Right lobe of liver (tissue), 6 donors: ENCODE measurements at regions not wholly inside any gene's neighbourhood (a gene's known extent, or its start where the extent isn't known, plus 50 kb on each side); places are given as distances from the start of the nearest gene placed in this dataset.

ENCODE experiments used
- ATAC-seq, 4 donors: fragments of 200-7000 bp; cut with Tn5 transposase; one replicate each; pipeline ENCODE4 v1.9.1; 2020; ENCODE audit warnings: mild to moderate bottlenecking in 4 of 4, moderate library complexity in 4 of 4
- DNase-seq, 3 donors: peaks; one replicate each; pipeline ENCODE4 v3.0.0-alpha.2; 2020
- H3K27ac ChIP-seq, 3 donors: fragments of 200-600 bp; one replicate each; pipeline ENCODE4 v1.8.0; 2022
- H3K27me3 ChIP-seq, 2 donors: fragments of 200-600 bp; one replicate each; pipeline ENCODE4 v1.8.0; 2022
- H3K36me3 ChIP-seq, 4 donors: fragments of 200-600 bp; sonication (generic) in 1 of 4; one replicate each; pipeline versions ENCODE4 v1.5.1 to v1.8.0; 2017 to 2022; ENCODE audit warnings: control low read depth in 1 of 4
- H3K4me1 ChIP-seq, 4 donors: fragments of 200-600 bp; sonication (generic) in 1 of 4; one replicate each; pipeline versions ENCODE4 v1.5.1 to v1.8.0; 2017 to 2022; ENCODE audit warnings: control low read depth in 1 of 4
- H3K4me3 ChIP-seq, 3 donors: fragments of 200-600 bp; one replicate each; pipeline ENCODE4 v1.8.0; 2022
- H3K9me3 ChIP-seq, 4 donors: fragments of 200-600 bp; sonication (generic) in 1 of 4; one replicate each; pipeline versions ENCODE4 v1.5.1 to v1.8.0; 2017 to 2022; ENCODE audit warnings: control low read depth in 1 of 4
- POLR2A ChIP-seq: fragments of 450-650 bp; IDR thresholded peaks from one replicate; pipeline ENCODE4 v1.6.1; 2017; ENCODE audit warnings: antibody characterized with exemption, mild to moderate bottlenecking
- WGBS: methylation state at CpG from one replicate; pipeline ENCODE4 v1.1.6; 2018; ENCODE audit warnings: low coverage, low lambda C conversion rate; ENCODE audit not compliant: insufficient coverage; ENCODE audit errors: missing lambda C conversion rate; 5-methylcytosine and 5-hydroxymethylcytosine counted together
- intact Hi-C, 2 donors: fragments of 100-400 bp; cut with DNase I; formaldehyde crosslinking; loops; one replicate each; pipeline versions ENCODE4 v1.11.2 to v1.14.1; 2022
- TF ChIP-seq, protein P1 (sequence below), 4 donors: fragments of 200-600 bp in 3 of 4; fragments of 450-650 bp in 1 of 4; IDR thresholded peaks; one replicate each; pipeline versions ENCODE4 v1.5.1 to v1.8.0; 2016 to 2022; ENCODE audit warnings: antibody characterized with exemption in 4 of 4, mild to moderate bottlenecking in 2 of 4
- donor health status: DM: no; HTN: yes; CAD: no.
- donor health status: DM: no; HTN: no; CAD: no.
- donor health status: DM: no; HTN: no; CAD: no.
- donor health status: DM: no; HTN: yes; CAD: no.
- donor health status: DM: no; HTN: yes; CAD: no.

DNA sequence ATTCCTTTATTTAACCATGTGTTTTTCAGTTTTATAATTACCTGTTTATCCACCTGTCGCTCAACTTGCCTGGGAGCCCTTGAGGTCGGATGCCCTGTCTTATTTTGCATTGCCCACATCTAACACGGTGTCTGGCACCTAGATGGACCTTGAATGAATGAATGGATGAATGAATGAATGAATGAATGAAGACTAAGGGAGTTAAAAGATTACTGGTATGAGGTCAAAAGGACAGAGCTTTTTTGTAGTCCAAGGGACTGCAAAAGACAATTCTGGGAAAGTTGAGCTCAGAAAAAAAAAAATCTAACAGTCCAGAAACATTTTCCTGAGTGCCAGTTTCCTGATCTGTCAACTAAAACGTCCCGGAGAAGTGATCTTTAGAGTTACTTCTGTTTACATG lies 244.6 kb upstream of the MYOCD start:
- H3K36me3 ChIP-seq, result no peaks in the 10 kb centered on the region
- WGBS, result 42% methylated on average over 5 of the region's 5 CpGs
- H3K27ac ChIP-seq, result no peak overlapping the region
- H3K4me1 ChIP-seq, result no peaks in the 10 kb centered on the region
- TF ChIP-seq, protein P1, sequence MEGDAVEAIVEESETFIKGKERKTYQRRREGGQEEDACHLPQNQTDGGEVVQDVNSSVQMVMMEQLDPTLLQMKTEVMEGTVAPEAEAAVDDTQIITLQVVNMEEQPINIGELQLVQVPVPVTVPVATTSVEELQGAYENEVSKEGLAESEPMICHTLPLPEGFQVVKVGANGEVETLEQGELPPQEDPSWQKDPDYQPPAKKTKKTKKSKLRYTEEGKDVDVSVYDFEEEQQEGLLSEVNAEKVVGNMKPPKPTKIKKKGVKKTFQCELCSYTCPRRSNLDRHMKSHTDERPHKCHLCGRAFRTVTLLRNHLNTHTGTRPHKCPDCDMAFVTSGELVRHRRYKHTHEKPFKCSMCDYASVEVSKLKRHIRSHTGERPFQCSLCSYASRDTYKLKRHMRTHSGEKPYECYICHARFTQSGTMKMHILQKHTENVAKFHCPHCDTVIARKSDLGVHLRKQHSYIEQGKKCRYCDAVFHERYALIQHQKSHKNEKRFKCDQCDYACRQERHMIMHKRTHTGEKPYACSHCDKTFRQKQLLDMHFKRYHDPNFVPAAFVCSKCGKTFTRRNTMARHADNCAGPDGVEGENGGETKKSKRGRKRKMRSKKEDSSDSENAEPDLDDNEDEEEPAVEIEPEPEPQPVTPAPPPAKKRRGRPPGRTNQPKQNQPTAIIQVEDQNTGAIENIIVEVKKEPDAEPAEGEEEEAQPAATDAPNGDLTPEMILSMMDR (IDR thresholded peaks at IDR 0.05), result no peak
- no peak for TF ChIP-seq POLR2A
- intact Hi-C loops, result no loop called here
- H3K27me3 ChIP-seq, result no peaks in the 10 kb centered on the region
- ATAC-seq (no peak), DNase-seq (no peak)
- H3K9me3 ChIP-seq, result no peaks in the 10 kb centered on the region
- H3K4me3 ChIP-seq, result no peak overlapping the region

DNA sequence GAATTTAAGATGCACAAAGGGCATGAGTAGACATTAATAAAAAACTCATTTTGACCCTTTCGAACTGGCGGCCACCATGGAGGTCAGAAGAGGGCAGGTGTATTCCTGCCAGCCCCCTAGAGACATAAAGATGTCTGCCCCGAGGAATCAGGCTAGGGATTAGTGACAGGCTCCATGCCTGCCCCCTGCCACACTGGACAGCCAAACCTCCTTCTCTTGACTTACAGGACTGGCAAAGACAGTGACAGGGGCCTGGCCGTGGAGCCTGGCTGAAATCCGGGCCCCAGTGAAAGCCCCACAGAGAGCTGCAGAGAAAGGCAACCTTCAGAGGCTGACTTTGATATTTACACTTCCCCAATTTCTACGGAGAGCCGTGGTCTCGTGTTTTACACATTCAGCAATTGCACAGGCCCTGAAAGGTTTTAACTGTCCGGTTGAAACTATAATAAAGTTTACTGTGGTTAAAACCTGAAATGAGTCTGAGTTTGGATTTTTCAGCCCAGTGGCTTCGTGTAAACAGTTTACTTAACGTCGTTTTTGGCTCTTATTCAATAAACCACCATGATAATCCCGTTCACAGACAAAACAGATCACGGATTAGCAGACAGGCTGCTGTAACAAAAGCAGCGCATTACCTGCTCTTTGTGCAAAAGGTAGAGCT lies 243.9 kb upstream of the MYOCD start:
- Histone ChIP-seq H3K4me1 (no peaks in the 10 kb centered on the region), H3K27ac (no peak overlapping the region), H3K9me3 (no peaks in the 10 kb centered on the region), H3K27me3 (no peaks in the 10 kb centered on the region), H3K4me3 (no peak overlapping the region), H3K36me3 (no peaks in the 10 kb centered on the region)
- DNase-seq (no peak), ATAC-seq (no peak)
- intact Hi-C loops, result no loop called here
- 30% methylated on average over 15 of the region's 15 CpGs for WGBS
- no peak for TF ChIP-seq POLR2A
- TF ChIP-seq, protein P1 (IDR thresholded peaks at IDR 0.05), result no peak

DNA sequence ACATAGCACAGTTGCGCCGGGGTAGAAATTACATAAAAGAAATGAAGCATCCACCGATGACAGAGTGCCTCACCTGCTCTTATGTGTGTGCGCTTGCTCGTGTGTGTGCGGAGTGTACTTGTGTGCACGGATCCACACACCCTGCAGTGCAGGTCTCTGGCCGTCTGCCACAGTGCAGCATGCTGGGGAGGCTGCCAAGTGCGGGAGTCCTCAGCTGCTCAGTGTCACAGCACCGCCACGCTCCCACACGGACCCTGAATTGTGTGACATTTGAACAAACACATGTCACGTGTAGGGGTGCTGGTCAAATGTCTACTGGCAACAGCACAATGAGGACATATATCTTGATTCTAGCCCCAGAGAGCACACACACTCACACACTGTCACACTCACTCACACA lies 243.0 kb upstream of the MYOCD start:
- TF ChIP-seq, protein P1 (IDR thresholded peaks at IDR 0.05), result no peak
- no peak for TF ChIP-seq POLR2A
- Histone ChIP-seq H3K27ac (no peak overlapping the region), H3K27me3 (no peaks in the 10 kb centered on the region), H3K9me3 (no peaks in the 10 kb centered on the region), H3K4me1 (no peaks in the 10 kb centered on the region), H3K36me3 (no peaks in the 10 kb centered on the region), H3K4me3 (no peak overlapping the region)
- DNase-seq (no peak), ATAC-seq (no peak)
- 68% methylated on average over 5 of the region's 13 CpGs for WGBS
- intact Hi-C loops, result no loop called here

DNA sequence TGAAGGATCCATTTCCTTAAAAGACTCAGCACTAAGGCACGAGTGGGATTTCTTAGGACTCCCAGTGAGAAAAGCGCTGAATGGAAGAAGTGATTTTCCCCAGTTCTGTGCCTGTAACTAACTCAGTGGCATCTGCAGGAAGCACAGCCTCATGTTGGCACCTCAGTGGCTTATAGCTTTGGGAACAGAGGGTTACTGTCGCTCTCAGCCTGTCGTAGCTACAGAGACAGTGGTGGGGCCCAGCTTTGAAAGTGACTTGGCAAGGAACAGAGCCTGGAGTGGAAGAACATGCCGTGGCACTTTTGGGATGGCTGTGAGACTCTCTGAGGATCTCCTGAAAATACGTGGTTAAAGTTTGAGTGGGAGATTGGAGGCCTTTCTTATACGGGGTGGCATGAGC lies 242.4 kb upstream of the MYOCD start:
- Histone ChIP-seq H3K4me1 (no peaks in the 10 kb centered on the region), H3K36me3 (no peaks in the 10 kb centered on the region), H3K27me3 (no peaks in the 10 kb centered on the region), H3K4me3 (no peak overlapping the region), H3K27ac (no peak overlapping the region), H3K9me3 (no peaks in the 10 kb centered on the region)
- no peak for TF ChIP-seq POLR2A
- TF ChIP-seq, protein P1 (IDR thresholded peaks at IDR 0.05), result no peak
- intact Hi-C loops, result no loop called here
- 63% methylated on average over 4 of the region's 7 CpGs for WGBS
- DNase-seq (no peak), ATAC-seq (no peak)

DNA sequence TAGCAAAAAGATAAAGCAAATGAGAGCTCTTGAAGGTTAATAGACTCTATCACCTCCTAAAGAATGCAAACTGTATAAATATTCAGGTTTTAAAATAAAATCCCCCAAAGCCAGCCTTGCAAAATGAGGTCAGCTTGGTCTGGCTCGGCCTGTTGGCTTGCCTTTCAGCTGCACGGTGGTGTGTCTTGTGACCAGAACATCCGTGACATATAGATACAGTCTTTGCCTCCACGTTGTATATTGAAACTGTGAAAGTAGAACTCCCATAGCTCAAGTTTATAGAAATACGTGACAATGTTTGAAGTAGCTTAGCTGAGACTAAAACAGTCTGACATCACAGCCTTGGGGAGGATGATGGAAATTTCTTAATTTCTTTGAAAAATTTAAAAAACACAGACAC lies 236.6 kb upstream of the MYOCD start:
- no peak for DNase-seq
- TF ChIP-seq, protein P1 (IDR thresholded peaks at IDR 0.05), result no peak
- TF ChIP-seq POLR2A, result no peak
- no peaks in the 10 kb centered on the region for H3K36me3 ChIP-seq
- H3K27ac ChIP-seq, result no peak overlapping the region
- no peaks in the 10 kb centered on the region for H3K4me1 ChIP-seq
- H3K9me3 ChIP-seq, result no peaks in the 10 kb centered on the region
- H3K27me3 ChIP-seq, result no peaks in the 10 kb centered on the region
- WGBS, result 55% methylated on average over 5 of the region's 5 CpGs
- intact Hi-C loops, result no loop called here
- H3K4me3 ChIP-seq, result no peak overlapping the region
- no peak for ATAC-seq
